Common myeloid progenitor, CD34-positive (primary cell): ENCODE measurements at regions not wholly inside any gene's neighbourhood (a gene's known extent, or its start where the extent isn't known, plus 50 kb on each side); places are given as distances from the start of the nearest gene placed in this dataset.

Experiments
- CTCF ChIA-PET: fragments of 350-600 bp; sonication (Branson Sonifier 250); formaldehyde crosslinking; loops from one replicate; lab custom pipeline; 2021; ENCODE audit warnings: antibody characterized with exemption; lab: Charles Lee
- POLR2A ChIA-PET: fragments of 350-600 bp; sonication (Branson Sonifier 250); formaldehyde crosslinking; loops from one replicate; lab custom pipeline; 2021; ENCODE audit warnings: antibody characterized with exemption; lab: Charles Lee
- DNase-seq, 3 donors: peaks; one replicate each; pipeline versions ENCODE4 v3.0.0 to v3.0.0-alpha.2; 2013
- H3K27ac ChIP-seq, 2 experiments: 1 replicate in 1 of 2; 2 replicates in 1 of 2; pipeline ENCODE4 v1.7.0; 2013; ENCODE audit warnings: inconsistent platforms in 2 of 2, low read length in 2 of 2, mild to moderate bottlenecking in 2 of 2, low read depth in 1 of 2, moderate library complexity in 1 of 2; ENCODE audit not compliant: severe bottlenecking in 2 of 2, insufficient read depth in 1 of 2, poor library complexity in 1 of 2
- H3K27me3 ChIP-seq, 5 experiments: replicated peaks in 2 of 5; 1 replicate in 3 of 5; 2 replicates in 2 of 5; pipeline versions ENCODE4 v1.6.1 to v1.7.0; 2013; ENCODE audit warnings: low read length in 4 of 5, mild to moderate bottlenecking in 2 of 5, moderate library complexity in 2 of 5, inconsistent platforms in 1 of 5; ENCODE audit not compliant: insufficient read depth in 5 of 5, control insufficient read depth in 4 of 5
- H3K36me3 ChIP-seq, 4 experiments: 1 replicate in 2 of 4; 2 replicates in 2 of 4; pipeline versions ENCODE4 v1.6.1 to v1.7.0; 2013; ENCODE audit warnings: low read length in 3 of 4, control low read depth in 1 of 4, mild to moderate bottlenecking in 1 of 4; ENCODE audit not compliant: control insufficient read depth in 4 of 4, insufficient read depth in 4 of 4
- H3K4me1 ChIP-seq, 4 experiments: 1 replicate in 3 of 4; 2 replicates in 1 of 4; pipeline versions ENCODE4 v1.6.1 to v1.7.1; 2013; ENCODE audit warnings: low read length in 3 of 4, mild to moderate bottlenecking in 3 of 4, control low read depth in 1 of 4, inconsistent platforms in 1 of 4, moderate library complexity in 1 of 4; ENCODE audit not compliant: control insufficient read depth in 4 of 4, insufficient read depth in 4 of 4; ENCODE audit errors: control extremely low read depth in 1 of 4
- H3K4me3 ChIP-seq, 7 experiments: 1 replicate in 4 of 7; 2 replicates in 3 of 7; pipeline versions ENCODE4 v1.5.1 to v1.7.0; 2013; ENCODE audit warnings: mild to moderate bottlenecking in 7 of 7, low read length in 6 of 7, moderate library complexity in 6 of 7, inconsistent platforms in 2 of 7, low read depth in 2 of 7, control low read depth in 1 of 7; ENCODE audit not compliant: insufficient read depth in 4 of 7, control insufficient read depth in 1 of 7; ENCODE audit errors: extremely low read depth in 1 of 7
- H3K9me3 ChIP-seq, 5 experiments: 1 replicate in 4 of 5; 2 replicates in 1 of 5; pipeline versions ENCODE4 v1.6.1 to v1.7.1; 2013; ENCODE audit warnings: low read length in 4 of 5, mild to moderate bottlenecking in 2 of 5, inconsistent platforms in 1 of 5, low read depth in 1 of 5, moderate library complexity in 1 of 5; ENCODE audit not compliant: control insufficient read depth in 4 of 5, insufficient read depth in 2 of 5; ENCODE audit errors: control extremely low read depth in 1 of 5
- WGBS: methylation state at CpG from one replicate; pipeline ENCODE4 v1.1.5; 2013; ENCODE audit not compliant: insufficient coverage; 5-methylcytosine and 5-hydroxymethylcytosine counted together

- no peaks in the 10 kb centered on the region for H3K27me3 ChIP-seq
- 100% methylated on average over 1 of the region's 2 CpGs for WGBS
- ChIA-PET POLR2A (no interaction called here), CTCF (no interaction called here)
- DNase-seq: no peak
- no peaks in the 10 kb centered on the region for H3K4me1 ChIP-seq
- peaks cover 0 to 1% (median 0%) of the 10 kb centered on the region in 5 experiments for H3K9me3 ChIP-seq
- no peak overlapping the region for H3K27ac ChIP-seq
- H3K4me3 ChIP-seq: no peak overlapping the region
- no peaks in the 10 kb centered on the region for H3K36me3 ChIP-seq
Observed at GRCh38 chr10:83654689-83655088, 484.6 kb upstream of the GHITM start.

- CTCF ChIA-PET: interaction anchor here (1.4 kb wide), 1 partner anchor 10 kb away, joined by 3 read pairs; no protein-coding TSS in a partner anchor
Observed at GRCh38 chr10:83656924-83657323, 482.4 kb upstream of the GHITM start.

DNA sequence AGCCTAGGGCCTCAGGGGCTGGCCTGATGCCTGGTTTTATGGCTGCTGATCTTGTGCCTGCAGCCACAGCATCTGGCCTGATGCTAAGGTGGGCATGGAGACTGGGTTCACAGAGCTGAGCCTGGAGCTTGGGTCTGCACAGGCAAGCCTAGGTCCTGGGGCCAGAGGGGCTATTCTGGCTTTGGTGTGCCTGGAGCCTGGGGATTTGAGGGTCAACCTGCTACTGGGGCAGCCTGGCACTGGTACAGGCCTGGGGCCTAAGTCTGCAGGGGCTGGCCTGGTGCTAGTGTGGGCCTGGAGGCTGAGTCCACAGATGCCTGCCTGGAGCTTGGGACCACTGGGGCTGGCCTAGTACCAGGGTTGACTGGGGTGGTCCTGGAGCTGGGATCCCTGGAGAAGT lies 481.8 kb upstream of the GHITM start:
- no peaks in the 10 kb centered on the region for H3K36me3 ChIP-seq
- H3K4me3 ChIP-seq: no peak overlapping the region
- H3K4me1 ChIP-seq: no peaks in the 10 kb centered on the region
- peaks cover 0 to 1% (median 0%) of the 10 kb centered on the region in 5 experiments for H3K9me3 ChIP-seq
- ChIA-PET POLR2A (no interaction called here), CTCF (interaction anchor here (1.4 kb wide), 1 partner anchor 10 kb away, joined by 3 read pairs; no protein-coding TSS in a partner anchor)
- H3K27me3 ChIP-seq: no peaks in the 10 kb centered on the region
- H3K27ac ChIP-seq: no peak overlapping the region
- DNase-seq: no peak

More at GRCh38 chr10:83656924-83657323, 482.4 kb upstream of the GHITM start:
- H3K36me3 ChIP-seq: no peaks in the 10 kb centered on the region
- no peak overlapping the region for H3K4me3 ChIP-seq
- DNase-seq: no peak
- H3K27ac ChIP-seq: no peak overlapping the region
- peaks cover 0 to 1% (median 0%) of the 10 kb centered on the region in 5 experiments for H3K9me3 ChIP-seq
- H3K27me3 ChIP-seq: no peaks in the 10 kb centered on the region
- POLR2A ChIA-PET: no interaction called here
- H3K4me1 ChIP-seq: no peaks in the 10 kb centered on the region

DNA sequence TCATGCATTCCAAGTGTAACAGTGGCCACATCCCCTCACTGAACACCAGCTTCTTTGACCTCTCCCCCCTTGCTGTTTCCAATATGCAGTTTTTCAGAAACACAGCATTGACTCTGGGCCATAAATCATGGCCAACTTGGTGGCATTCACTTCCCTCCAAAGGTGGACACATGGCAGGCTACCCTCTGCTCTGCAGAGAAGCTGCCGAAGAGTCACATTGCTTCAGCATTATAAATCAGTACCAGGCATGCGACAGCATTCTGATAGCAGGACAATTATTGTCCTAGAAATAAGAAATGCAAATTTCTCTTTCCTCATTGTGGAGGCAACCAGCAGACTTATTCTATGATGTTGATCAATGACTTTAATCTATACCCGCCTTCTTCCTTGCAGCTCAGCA lies 475.4 kb upstream of the GHITM start:
- 42% methylated on average over 2 of the region's 3 CpGs for WGBS
- H3K4me3 ChIP-seq: no peak overlapping the region
- no peaks in the 10 kb centered on the region for H3K27me3 ChIP-seq
- H3K4me1 ChIP-seq: no peaks in the 10 kb centered on the region
- no peaks in the 10 kb centered on the region for H3K9me3 ChIP-seq
- POLR2A ChIA-PET: no interaction called here
- DNase-seq: no peak
- no peaks in the 10 kb centered on the region for H3K36me3 ChIP-seq
- H3K27ac ChIP-seq: no peak overlapping the region
- CTCF ChIA-PET: no interaction called here

GRCh38 chr10:83666762-83667161 lies 472.5 kb upstream of the GHITM start:
- H3K36me3 ChIP-seq: no peaks in the 10 kb centered on the region
- 97% methylated on average over 3 of the region's 3 CpGs for WGBS
- no peaks in the 10 kb centered on the region for H3K27me3 ChIP-seq
- POLR2A ChIA-PET: no interaction called here
- no peak for DNase-seq
- no peaks in the 10 kb centered on the region for H3K4me1 ChIP-seq
- CTCF ChIA-PET: interaction anchor here (1.5 kb wide), 1 partner anchor 9 kb away, joined by 3 read pairs; no protein-coding TSS in a partner anchor
- H3K27ac ChIP-seq: no peak overlapping the region
- H3K4me3 ChIP-seq: no peak overlapping the region
- no peaks in the 10 kb centered on the region for H3K9me3 ChIP-seq

DNA sequence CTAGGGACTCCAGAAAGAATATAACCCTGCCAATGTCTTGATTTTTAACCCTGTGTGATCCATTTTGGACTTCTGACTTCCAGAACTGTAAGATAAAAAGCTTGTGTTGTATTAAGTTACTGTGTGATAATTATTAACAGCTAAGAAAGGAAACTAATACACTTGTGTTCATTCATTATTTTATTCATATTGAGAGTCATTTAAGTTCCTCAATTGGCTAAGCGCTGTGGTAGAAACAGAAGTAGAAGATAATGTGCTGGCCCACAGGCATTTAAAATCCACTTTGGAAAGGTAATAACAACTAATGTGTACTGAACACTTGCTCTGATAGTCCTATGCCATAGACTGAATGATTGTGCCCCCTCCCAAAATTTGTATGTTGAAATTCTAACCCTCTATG lies 471.7 kb upstream of the GHITM start:
- no peak overlapping the region for H3K27ac ChIP-seq
- no peaks in the 10 kb centered on the region for H3K36me3 ChIP-seq
- WGBS: 100% methylated on average over 1 of the region's 1 CpG
- H3K4me3 ChIP-seq: no peak overlapping the region
- ChIA-PET CTCF (interaction anchor here (1.5 kb wide), 1 partner anchor 10 kb away, joined by 3 read pairs; no protein-coding TSS in a partner anchor), POLR2A (no interaction called here)
- H3K27me3 ChIP-seq: no peaks in the 10 kb centered on the region
- DNase-seq: no peak
- no peaks in the 10 kb centered on the region for H3K9me3 ChIP-seq
- H3K4me1 ChIP-seq: no peaks in the 10 kb centered on the region

DNA sequence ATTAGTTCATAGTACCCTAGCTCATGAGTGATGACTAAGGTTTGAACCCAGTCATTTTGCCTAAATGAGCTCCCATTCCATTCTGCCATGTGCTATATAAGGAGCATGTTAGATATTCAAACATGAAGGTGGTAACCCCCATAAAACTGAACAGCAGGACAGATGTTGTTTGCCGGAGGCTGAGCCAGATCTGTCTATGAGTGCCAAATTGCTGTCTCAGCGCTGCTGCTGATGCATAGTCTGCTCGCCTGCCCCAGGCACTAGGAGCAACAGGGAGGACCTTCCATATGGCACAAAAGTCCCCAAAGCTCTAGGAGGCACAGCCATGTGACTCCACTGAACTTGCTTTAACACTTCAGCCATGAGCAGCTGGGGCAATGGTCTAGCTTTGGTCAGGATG lies 466.0 kb upstream of the GHITM start:
- POLR2A ChIA-PET: no interaction called here
- 86% methylated on average over 3 of the region's 3 CpGs for WGBS
- H3K36me3 ChIP-seq: no peaks in the 10 kb centered on the region
- CTCF ChIA-PET: no interaction called here
- no peaks in the 10 kb centered on the region for H3K4me1 ChIP-seq
- H3K4me3 ChIP-seq: no peak overlapping the region
- no peaks in the 10 kb centered on the region for H3K27me3 ChIP-seq
- no peaks in the 10 kb centered on the region for H3K9me3 ChIP-seq
- H3K27ac ChIP-seq: no peak overlapping the region
- DNase-seq: no peak
